ENCODE measurements at regions not wholly inside any gene's neighbourhood (a gene's known extent, or its start where the extent isn't known, plus 50 kb on each side); places are given as distances from the start of the nearest gene placed in this dataset.

DNA sequence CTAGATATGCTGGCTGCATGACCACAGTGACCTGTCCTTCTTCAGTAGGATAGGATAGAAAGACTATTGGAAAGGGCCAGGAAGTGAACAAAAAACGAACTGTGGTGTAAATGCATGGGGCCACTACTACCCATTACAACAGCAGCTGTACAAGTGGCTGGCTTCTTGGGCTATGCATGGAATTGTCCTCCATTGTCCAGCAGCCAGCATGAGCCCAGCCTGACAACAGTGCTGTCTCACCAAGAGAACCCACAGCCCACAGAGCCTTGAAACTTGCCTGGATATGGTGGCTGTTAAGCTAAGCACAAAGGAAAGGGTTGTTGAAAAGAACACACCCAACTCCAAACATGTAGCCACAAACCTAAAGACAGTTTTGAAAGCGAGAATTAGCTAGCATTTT, 330.2 kb upstream of the F9 start:
- CTCF ChIA-PET (ENCODE audit: low intra/inter-chr PET ratio): interaction anchor here (0.5 kb wide), 1 partner anchor 15 kb away, joined by 3 read pairs; no protein-coding TSS in a partner anchor
- in situ Hi-C loops (cut with MboI) (no loop called here), intact Hi-C loops (cut with micrococcal nuclease) (loop anchor here (5.0 kb wide), 1 partner anchor 73 kb away; no protein-coding TSS in a partner anchor)
- H3K9me3 ChIP-seq (replicated peaks; ENCODE audit: control insufficient read depth, insufficient read depth, low read depth, low read length): no peaks in the 10 kb centered on the region
- H3K36me3 ChIP-seq (ENCODE audit: control insufficient read depth, insufficient read depth, low read length): peaks cover 4% of the 10 kb centered on the region; the same call in 2 of the 3 replicates
- H3K79me2 ChIP-seq (ENCODE audit: control insufficient read depth, insufficient read depth, low read length): peaks cover 13% of the 10 kb centered on the region; the same call in 2 of the 3 replicates
- BruUV-seq (replicated peaks): no TSS peak
- no peaks in the 10 kb centered on the region for H3K9me1 ChIP-seq (ENCODE audit: control insufficient read depth, insufficient read depth, low read length)
- ATAC-seq (no peak; the same call in 2 of the 3 replicates), FAIRE-seq (peak; percentile 77), DNase-seq (ENCODE audit: extremely low read depth in 1 of 4, low spot score in 3 of 4) (no peak)
- POLR2A ChIA-PET: interaction anchor here (0.7 to 3.0 kb wide), 2 partner anchors 8 to 12 kb away, joined by 4 to 14 read pairs; no protein-coding TSS in a partner anchor
- H3K4me1 ChIP-seq (replicated peaks in 1 of 2; ENCODE audit: control insufficient read depth in 2 of 2, insufficient read depth in 2 of 2, low read length in 2 of 2): peaks cover 15 to 31% of the 10 kb centered on the region in 2 experiments; a peak in 4 of 5 replicates
- peak overlapping the region; percentile 32; the same call in 2 of the 3 replicates for H3K27ac ChIP-seq (ENCODE audit: extremely low read depth, low read depth, low read length)
- H3K9ac ChIP-seq (ENCODE audit: insufficient read depth in 1 of 2, low read depth in 2 of 2, low read length in 2 of 2): no peak overlapping the region; a peak in 1 of 4 replicates
- H4K20me1 ChIP-seq (replicated peaks; ENCODE audit: control insufficient read depth, insufficient read depth, low read length): no peaks in the 10 kb centered on the region
- H3K27me3 ChIP-seq (ENCODE audit: control insufficient read depth in 2 of 2, insufficient read depth in 2 of 2, low read length in 2 of 2): no peaks in the 10 kb centered on the region
- H3K4me2 ChIP-seq (ENCODE audit: insufficient read depth, low read length): peak overlapping the region; percentile 12
- 23% methylated on average over 2 of the region's 2 CpGs for WGBS (ENCODE audit: insufficient coverage, low coverage, missing lambda C conversion rate)
- no peak overlapping the region for H3K4me3 ChIP-seq
- H2AFZ ChIP-seq (ENCODE audit: low read depth, low read length): peak overlapping the region; percentile 70
- TF ChIP-seq, protein P1, sequence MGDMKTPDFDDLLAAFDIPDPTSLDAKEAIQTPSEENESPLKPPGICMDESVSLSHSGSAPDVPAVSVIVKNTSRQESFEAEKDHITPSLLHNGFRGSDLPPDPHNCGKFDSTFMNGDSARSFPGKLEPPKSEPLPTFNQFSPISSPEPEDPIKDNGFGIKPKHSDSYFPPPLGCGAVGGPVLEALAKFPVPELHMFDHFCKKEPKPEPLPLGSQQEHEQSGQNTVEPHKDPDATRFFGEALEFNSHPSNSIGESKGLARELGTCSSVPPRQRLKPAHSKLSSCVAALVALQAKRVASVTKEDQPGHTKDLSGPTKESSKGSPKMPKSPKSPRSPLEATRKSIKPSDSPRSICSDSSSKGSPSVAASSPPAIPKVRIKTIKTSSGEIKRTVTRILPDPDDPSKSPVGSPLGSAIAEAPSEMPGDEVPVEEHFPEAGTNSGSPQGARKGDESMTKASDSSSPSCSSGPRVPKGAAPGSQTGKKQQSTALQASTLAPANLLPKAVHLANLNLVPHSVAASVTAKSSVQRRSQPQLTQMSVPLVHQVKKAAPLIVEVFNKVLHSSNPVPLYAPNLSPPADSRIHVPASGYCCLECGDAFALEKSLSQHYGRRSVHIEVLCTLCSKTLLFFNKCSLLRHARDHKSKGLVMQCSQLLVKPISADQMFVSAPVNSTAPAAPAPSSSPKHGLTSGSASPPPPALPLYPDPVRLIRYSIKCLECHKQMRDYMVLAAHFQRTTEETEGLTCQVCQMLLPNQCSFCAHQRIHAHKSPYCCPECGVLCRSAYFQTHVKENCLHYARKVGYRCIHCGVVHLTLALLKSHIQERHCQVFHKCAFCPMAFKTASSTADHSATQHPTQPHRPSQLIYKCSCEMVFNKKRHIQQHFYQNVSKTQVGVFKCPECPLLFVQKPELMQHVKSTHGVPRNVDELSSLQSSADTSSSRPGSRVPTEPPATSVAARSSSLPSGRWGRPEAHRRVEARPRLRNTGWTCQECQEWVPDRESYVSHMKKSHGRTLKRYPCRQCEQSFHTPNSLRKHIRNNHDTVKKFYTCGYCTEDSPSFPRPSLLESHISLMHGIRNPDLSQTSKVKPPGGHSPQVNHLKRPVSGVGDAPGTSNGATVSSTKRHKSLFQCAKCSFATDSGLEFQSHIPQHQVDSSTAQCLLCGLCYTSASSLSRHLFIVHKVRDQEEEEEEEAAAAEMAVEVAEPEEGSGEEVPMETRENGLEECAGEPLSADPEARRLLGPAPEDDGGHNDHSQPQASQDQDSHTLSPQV (IDR thresholded peaks at IDR 0.05): 0 out of 2 replicates have a peak, but pooled peaks have one; percentile 48
- TF ChIP-seq GABPB2 (CRISPR knock-in tag; conservative IDR thresholded peaks at IDR 0.05): no peak
- TF ChIP-seq SAFB (IDR thresholded peaks at IDR 0.05; ENCODE audit: borderline replicate concordance, low read depth, low read length): no peak
- 0 out of 2 replicates have a peak, but pooled peaks have one; percentile 70 for TF ChIP-seq ZNF175 (CRISPR knock-in tag; IDR thresholded peaks at IDR 0.05; ENCODE audit: low read depth)
- TF ChIP-seq SMAD4 (CRISPR knock-in tag; conservative IDR thresholded peaks at IDR 0.05): peak; percentile 42; the same call in 1 of the 2 replicates
- TF ChIP-seq FOXP1 (CRISPR knock-in tag; IDR thresholded peaks at IDR 0.05): no peak
- TF ChIP-seq NR2C2 (CRISPR knock-in tag; IDR thresholded peaks at IDR 0.05): no peak
- TF ChIP-seq NR2C2 (tag; IDR thresholded peaks at IDR 0.05): peak; percentile 5; the same call in 1 of the 2 replicates
- no peak for TF ChIP-seq EP400 (IDR thresholded peaks at IDR 0.05)
- TF ChIP-seq, protein P2, sequence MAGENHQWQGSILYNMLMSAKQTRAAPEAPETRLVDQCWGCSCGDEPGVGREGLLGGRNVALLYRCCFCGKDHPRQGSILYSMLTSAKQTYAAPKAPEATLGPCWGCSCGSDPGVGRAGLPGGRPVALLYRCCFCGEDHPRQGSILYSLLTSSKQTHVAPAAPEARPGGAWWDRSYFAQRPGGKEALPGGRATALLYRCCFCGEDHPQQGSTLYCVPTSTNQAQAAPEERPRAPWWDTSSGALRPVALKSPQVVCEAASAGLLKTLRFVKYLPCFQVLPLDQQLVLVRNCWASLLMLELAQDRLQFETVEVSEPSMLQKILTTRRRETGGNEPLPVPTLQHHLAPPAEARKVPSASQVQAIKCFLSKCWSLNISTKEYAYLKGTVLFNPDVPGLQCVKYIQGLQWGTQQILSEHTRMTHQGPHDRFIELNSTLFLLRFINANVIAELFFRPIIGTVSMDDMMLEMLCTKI (IDR thresholded peaks at IDR 0.05; ENCODE audit: partially characterized antibody): no peak
- TF ChIP-seq, protein P3, sequence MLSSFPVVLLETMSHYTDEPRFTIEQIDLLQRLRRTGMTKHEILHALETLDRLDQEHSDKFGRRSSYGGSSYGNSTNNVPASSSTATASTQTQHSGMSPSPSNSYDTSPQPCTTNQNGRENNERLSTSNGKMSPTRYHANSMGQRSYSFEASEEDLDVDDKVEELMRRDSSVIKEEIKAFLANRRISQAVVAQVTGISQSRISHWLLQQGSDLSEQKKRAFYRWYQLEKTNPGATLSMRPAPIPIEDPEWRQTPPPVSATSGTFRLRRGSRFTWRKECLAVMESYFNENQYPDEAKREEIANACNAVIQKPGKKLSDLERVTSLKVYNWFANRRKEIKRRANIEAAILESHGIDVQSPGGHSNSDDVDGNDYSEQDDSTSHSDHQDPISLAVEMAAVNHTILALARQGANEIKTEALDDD (IDR thresholded peaks at IDR 0.05): no peak
- no peak for TF ChIP-seq MAFK (IDR thresholded peaks at IDR 0.05; ENCODE audit: low read length)
- TF ChIP-seq ZNF253 (CRISPR knock-in tag; conservative IDR thresholded peaks at IDR 0.05): no peak
- TF ChIP-seq ZNF707 (CRISPR knock-in tag; conservative IDR thresholded peaks at IDR 0.05): no peak
- no peak for TF ChIP-seq ZNF184 (CRISPR knock-in tag; IDR thresholded peaks at IDR 0.05)
- peak; percentile 54; the same call in 1 of the 2 replicates for TF ChIP-seq ZNF584 (CRISPR knock-in tag; IDR thresholded peaks at IDR 0.05; ENCODE audit: low read depth)
- TF ChIP-seq CAMTA2 (CRISPR knock-in tag; conservative IDR thresholded peaks at IDR 0.05): no peak
- TF ChIP-seq DMBX1 (CRISPR knock-in tag; IDR thresholded peaks at IDR 0.05; ENCODE audit: borderline replicate concordance): peak; percentile 17; the same call in 1 of the 2 replicates
